Omental fat pad (tissue), 3 donors: ENCODE measurements at regions not wholly inside any gene's neighbourhood (a gene's known extent, or its start where the extent isn't known, plus 50 kb on each side); places are given as distances from the start of the nearest gene placed in this dataset.

Experiments
- ATAC-seq: fragments of 150-250 bp; one replicate; pipeline ENCODE4 v1.9.1; 2016; ENCODE audit warnings: mild to moderate bottlenecking, moderate library complexity; ENCODE audit not compliant: low FRiP score
- DNase-seq: peaks from one replicate; pipeline ENCODE4 v3.0.0-alpha.2; 2019; ENCODE audit warnings: low spot score
- TF ChIP-seq, protein P1 (sequence below), 3 donors: fragments of 450-650 bp; IDR thresholded peaks; one replicate each; pipeline ENCODE4 v1.5.1; 2016 to 2017; ENCODE audit warnings: antibody characterized with exemption in 3 of 3, mild to moderate bottlenecking in 3 of 3, moderate library complexity in 2 of 3

- DNase-seq (no peak), ATAC-seq (no peak)
- TF ChIP-seq, protein P1, sequence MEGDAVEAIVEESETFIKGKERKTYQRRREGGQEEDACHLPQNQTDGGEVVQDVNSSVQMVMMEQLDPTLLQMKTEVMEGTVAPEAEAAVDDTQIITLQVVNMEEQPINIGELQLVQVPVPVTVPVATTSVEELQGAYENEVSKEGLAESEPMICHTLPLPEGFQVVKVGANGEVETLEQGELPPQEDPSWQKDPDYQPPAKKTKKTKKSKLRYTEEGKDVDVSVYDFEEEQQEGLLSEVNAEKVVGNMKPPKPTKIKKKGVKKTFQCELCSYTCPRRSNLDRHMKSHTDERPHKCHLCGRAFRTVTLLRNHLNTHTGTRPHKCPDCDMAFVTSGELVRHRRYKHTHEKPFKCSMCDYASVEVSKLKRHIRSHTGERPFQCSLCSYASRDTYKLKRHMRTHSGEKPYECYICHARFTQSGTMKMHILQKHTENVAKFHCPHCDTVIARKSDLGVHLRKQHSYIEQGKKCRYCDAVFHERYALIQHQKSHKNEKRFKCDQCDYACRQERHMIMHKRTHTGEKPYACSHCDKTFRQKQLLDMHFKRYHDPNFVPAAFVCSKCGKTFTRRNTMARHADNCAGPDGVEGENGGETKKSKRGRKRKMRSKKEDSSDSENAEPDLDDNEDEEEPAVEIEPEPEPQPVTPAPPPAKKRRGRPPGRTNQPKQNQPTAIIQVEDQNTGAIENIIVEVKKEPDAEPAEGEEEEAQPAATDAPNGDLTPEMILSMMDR (IDR thresholded peaks at IDR 0.05): no peak
Measured at GRCh38 chr3:117752984-117753717, 1043.6 kb downstream of the TUSC7 start.

GRCh38 chr3:117754058-117754457 lies 1044.5 kb downstream of the TUSC7 start:
- DNase-seq (no peak), ATAC-seq (no peak)
- TF ChIP-seq, protein P1 (IDR thresholded peaks at IDR 0.05): no peak

GRCh38 chr3:117754841-117755240 lies 1045.3 kb downstream of the TUSC7 start:
- ATAC-seq: no peak
- DNase-seq: no peak
- TF ChIP-seq, protein P1 (IDR thresholded peaks at IDR 0.05): no peak

GRCh38 chr3:117756563-117756962 lies 1047.0 kb downstream of the TUSC7 start:
- no peak for ATAC-seq
- DNase-seq: no peak
- TF ChIP-seq, protein P1 (IDR thresholded peaks at IDR 0.05): no peak

GRCh38 chr3:117761703-117762620 lies 1052.4 kb downstream of the TUSC7 start:
- ATAC-seq (no peak), DNase-seq (no peak)
- TF ChIP-seq, protein P1 (IDR thresholded peaks at IDR 0.05): no peak

DNA sequence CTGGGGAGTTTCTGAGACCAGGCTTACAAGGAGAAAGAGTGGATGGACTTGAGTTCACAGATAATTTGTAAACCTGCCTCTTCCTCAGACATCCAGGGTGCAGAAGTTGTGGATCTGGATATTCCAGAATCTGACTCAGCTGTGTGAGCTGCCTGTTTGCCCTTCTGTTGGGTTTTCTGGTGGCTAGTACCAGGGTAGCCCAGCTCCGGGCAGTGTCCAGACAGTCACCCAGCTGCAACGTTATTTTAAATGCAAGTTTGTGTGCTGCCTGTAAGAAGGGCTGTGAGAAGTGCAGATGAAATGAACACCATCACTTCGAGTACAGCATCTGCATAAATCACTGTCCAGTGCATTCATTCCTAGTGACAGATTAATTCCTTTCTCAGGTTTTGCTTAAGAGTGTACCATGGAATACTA lies 1053.0 kb downstream of the TUSC7 start:
- DNase-seq: no peak
- TF ChIP-seq, protein P1 (IDR thresholded peaks at IDR 0.05): no peak
- ATAC-seq: no peak
